Nephron progenitor cell (in vitro differentiated cells): ENCODE measurements at regions not wholly inside any gene's neighbourhood (a gene's known extent, or its start where the extent isn't known, plus 50 kb on each side); places are given as distances from the start of the nearest gene placed in this dataset.

Experiments used
- DNase-seq: peaks from one replicate; pipeline ENCODE4 v3.0.0; 2021
- H3K27ac Mint-ChIP-seq: 2 replicates; pipeline ENCODE4 v1.8.0; 2021; ENCODE audit warnings: mild to moderate bottlenecking, moderate library complexity, mixed read lengths
- H3K27me3 Mint-ChIP-seq: 2 replicates; pipeline ENCODE4 v1.8.0; 2021; ENCODE audit warnings: mild to moderate bottlenecking, low read depth, mixed read lengths; ENCODE audit not compliant: poor library complexity
- H3K36me3 Mint-ChIP-seq: 2 replicates; pipeline ENCODE4 v1.8.0; 2021; ENCODE audit warnings: low read depth, mixed read lengths
- H3K4me1 Mint-ChIP-seq: 2 replicates; pipeline ENCODE4 v1.8.0; 2021; ENCODE audit warnings: mixed read lengths
- H3K4me3 Mint-ChIP-seq: 2 replicates; pipeline ENCODE4 v1.8.0; 2021; ENCODE audit warnings: mild to moderate bottlenecking, moderate library complexity, mixed read lengths
- H3K9me3 Mint-ChIP-seq: 2 replicates; pipeline ENCODE4 v1.8.0; 2021; ENCODE audit warnings: mild to moderate bottlenecking, moderate library complexity, mixed read lengths
- TF ChIP-seq, protein P1 (sequence below): fragments of 200-600 bp; sonication (generic); IDR thresholded peaks from 2 replicates; pipeline ENCODE4 v1.5.0; 2021; ENCODE audit warnings: antibody characterized with exemption

DNA sequence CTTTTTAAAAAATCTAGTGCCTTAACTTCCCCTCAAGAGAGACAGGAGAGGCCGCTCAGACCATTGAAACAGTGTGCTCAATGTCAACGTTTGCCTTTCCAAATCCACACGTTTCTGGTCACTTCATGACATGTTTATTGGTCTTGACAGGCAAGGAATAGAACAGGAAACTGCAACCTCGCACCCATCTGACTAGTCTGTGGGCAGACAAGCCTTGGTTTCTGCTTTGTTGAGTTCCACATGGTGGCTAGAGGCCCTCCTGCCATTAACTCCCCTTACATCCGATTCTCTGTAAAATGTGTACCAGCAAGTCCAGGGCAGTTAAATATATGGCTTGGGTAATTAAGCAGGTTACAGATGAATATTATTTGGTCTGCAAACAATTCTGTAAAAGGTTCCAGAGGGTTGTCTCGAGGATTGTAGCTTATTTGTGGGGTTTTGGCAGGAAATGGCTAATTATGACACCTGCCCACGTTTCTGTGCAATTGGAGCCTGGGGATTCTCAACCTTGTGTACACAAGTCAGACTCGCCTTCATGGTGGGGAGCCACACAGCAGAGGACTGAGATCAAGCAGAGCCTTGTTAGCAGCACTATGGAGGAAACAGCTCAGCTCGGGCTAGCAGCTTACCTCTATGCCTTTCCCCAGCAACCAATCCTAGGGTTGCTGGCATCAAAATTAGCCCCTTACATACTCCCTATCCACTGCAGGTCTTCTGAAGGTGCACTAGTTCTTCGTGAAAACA lies 317.5 kb upstream of the IGF1R start:
- peaks cover 13% of the 10 kb centered on the region for H3K27me3 Mint-ChIP-seq
- no peak overlapping the region for H3K27ac Mint-ChIP-seq
- TF ChIP-seq, protein P1, sequence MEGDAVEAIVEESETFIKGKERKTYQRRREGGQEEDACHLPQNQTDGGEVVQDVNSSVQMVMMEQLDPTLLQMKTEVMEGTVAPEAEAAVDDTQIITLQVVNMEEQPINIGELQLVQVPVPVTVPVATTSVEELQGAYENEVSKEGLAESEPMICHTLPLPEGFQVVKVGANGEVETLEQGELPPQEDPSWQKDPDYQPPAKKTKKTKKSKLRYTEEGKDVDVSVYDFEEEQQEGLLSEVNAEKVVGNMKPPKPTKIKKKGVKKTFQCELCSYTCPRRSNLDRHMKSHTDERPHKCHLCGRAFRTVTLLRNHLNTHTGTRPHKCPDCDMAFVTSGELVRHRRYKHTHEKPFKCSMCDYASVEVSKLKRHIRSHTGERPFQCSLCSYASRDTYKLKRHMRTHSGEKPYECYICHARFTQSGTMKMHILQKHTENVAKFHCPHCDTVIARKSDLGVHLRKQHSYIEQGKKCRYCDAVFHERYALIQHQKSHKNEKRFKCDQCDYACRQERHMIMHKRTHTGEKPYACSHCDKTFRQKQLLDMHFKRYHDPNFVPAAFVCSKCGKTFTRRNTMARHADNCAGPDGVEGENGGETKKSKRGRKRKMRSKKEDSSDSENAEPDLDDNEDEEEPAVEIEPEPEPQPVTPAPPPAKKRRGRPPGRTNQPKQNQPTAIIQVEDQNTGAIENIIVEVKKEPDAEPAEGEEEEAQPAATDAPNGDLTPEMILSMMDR, result no peak
- H3K4me1 Mint-ChIP-seq, result peaks cover 14% of the 10 kb centered on the region
- no peaks in the 10 kb centered on the region for H3K36me3 Mint-ChIP-seq
- DNase-seq, result no peak
- peaks cover 25% of the 10 kb centered on the region for H3K9me3 Mint-ChIP-seq
- H3K4me3 Mint-ChIP-seq, result no peak overlapping the region

DNA sequence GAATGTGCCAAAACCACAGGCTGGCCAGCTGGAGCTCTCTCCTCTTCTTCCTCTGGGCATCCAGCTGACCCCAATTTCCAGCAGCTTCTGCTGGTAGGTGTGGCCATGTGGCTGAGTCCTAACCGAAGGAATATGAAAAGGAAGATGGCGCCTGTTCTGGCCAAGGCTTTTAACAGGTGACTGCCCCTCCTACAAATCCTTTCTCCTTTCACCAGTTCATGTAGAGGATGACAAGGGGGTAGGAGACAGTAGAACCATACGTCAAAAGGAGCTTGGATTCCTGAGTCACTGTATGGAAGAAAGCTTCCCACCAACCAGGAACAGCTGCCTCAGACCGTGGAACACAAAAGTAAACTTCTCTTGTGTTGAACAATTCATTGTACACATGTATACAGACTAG lies 316.7 kb upstream of the IGF1R start:
- Mint-ChIP-seq H3K4me1 (peaks cover 14% of the 10 kb centered on the region), H3K27ac (no peak overlapping the region), H3K36me3 (no peaks in the 10 kb centered on the region), H3K9me3 (peaks cover 19% of the 10 kb centered on the region), H3K27me3 (peaks cover 13% of the 10 kb centered on the region), H3K4me3 (no peak overlapping the region)
- no peak for DNase-seq
- TF ChIP-seq, protein P1, result no peak

DNA sequence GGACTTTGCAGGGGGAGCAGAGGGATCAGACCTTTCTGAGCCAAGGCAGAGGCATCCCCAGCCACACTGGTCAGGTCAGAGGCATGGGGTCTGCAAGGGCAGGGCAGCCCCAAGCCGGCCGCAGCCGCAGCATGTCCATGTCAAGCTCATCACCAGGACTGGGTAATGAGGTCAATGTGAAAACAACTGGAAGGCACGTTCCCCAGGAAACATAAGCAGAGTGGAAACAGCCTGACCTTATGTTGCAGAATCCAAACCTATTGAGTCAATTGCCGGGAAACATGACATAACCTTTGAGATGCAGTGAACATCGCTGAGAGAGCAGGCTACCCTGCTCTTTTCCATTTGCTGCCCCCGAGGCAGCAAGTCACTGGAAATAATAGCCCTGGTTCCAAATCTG lies 315.1 kb upstream of the IGF1R start:
- Mint-ChIP-seq H3K4me3 (no peak overlapping the region), H3K36me3 (no peaks in the 10 kb centered on the region), H3K4me1 (peaks cover 14% of the 10 kb centered on the region), H3K27me3 (peaks cover 10% of the 10 kb centered on the region), H3K27ac (no peak overlapping the region), H3K9me3 (peaks cover 10% of the 10 kb centered on the region)
- no peak for DNase-seq
- TF ChIP-seq, protein P1, result no peak

DNA sequence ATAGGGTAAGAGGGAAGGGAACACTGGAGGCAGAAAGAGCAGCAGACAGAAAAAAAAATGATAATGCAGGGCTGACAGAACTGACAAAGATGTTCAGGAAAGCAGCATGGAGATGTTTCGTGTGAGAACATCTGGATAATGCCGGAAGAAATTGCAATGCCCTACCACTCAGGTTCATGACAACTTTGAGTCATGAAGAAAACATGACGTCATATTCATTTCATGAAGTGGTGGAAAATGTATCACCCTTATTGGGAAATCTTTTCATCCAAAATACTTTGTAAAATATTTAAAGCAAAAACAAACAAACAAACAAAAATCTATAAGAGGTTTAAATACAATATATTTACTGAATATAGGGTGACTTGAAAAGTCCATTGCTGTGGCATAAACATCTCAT lies 305.4 kb upstream of the IGF1R start:
- Mint-ChIP-seq H3K9me3 (peaks cover 8% of the 10 kb centered on the region), H3K27me3 (peaks cover 6% of the 10 kb centered on the region), H3K27ac (no peak overlapping the region), H3K4me3 (no peak overlapping the region), H3K36me3 (no peaks in the 10 kb centered on the region), H3K4me1 (no peaks in the 10 kb centered on the region)
- DNase-seq, result no peak
- TF ChIP-seq, protein P1, result no peak

DNA sequence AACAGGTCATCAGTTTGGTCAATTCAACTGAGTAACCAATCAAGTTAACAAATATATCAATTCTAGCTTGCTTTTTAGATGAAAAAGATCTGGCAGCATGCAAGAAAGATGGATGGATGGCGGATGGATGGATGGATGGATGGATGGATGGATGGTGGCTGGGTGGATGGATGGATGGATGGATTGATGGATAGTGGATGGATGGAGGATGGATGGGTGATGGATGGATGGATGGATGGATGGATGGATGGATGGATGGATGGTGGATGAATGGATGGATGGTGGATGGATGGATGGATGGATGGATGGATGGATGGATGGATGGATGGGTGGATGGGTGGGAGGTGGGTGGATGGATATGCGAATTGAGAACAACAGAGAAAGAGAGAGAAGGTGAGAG lies 303.7 kb upstream of the IGF1R start:
- no peak overlapping the region for H3K27ac Mint-ChIP-seq
- TF ChIP-seq, protein P1, result no peak
- peaks cover 6% of the 10 kb centered on the region for H3K9me3 Mint-ChIP-seq

DNA sequence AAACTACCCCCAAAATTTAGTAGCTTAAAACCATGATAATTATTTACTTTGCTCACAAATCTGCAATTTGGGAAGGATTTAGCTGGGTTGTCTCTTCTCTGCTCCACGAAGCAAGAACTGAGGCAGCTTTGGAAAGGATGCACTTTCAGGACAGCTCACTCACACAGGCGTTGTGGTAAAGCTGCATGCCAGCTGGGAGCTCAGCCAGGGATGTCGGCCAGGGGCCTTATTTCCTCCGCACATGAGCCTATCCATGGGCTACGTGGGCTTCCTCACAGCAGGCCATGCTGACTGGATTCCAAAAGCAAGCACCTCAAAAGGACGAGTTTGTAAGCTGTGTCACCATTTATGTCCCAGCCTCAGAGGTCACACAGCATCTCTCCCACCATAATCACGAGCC lies 301.3 kb upstream of the IGF1R start:
- Mint-ChIP-seq H3K27me3 (peaks cover 19% of the 10 kb centered on the region), H3K4me3 (no peak overlapping the region), H3K27ac (no peak overlapping the region), H3K4me1 (no peaks in the 10 kb centered on the region), H3K36me3 (no peaks in the 10 kb centered on the region), H3K9me3 (peaks cover 5% of the 10 kb centered on the region)
- TF ChIP-seq, protein P1, result no peak
- DNase-seq, result no peak

More for the DNA sequence above, 303.7 kb upstream of the IGF1R start:
- Mint-ChIP-seq H3K27me3 (peaks cover 12% of the 10 kb centered on the region), H3K36me3 (no peaks in the 10 kb centered on the region), H3K4me1 (no peaks in the 10 kb centered on the region), H3K4me3 (no peak overlapping the region)
- DNase-seq, result no peak
